HepG2 (cell line): ENCODE measurements at regions not wholly inside any gene's neighbourhood (a gene's known extent, or its start where the extent isn't known, plus 50 kb on each side); places are given as distances from the start of the nearest gene placed in this dataset.

Experiments used
- CCAR2 ChIP-seq: fragments of 200-400 bp; formaldehyde crosslinking; optimal IDR thresholded peaks from 2 replicates; pipeline ENCODE3; 2018; ENCODE audit warnings: low read depth, mild to moderate bottlenecking, low read length, moderate library complexity
- SMC3 ChIP-seq: IDR thresholded peaks from 2 replicates; pipeline ENCODE4 v1.6.1; 2011; ENCODE audit warnings: low read length, improper control_type of control experiment
- TCF7L2 ChIP-seq: IDR thresholded peaks from 2 replicates; pipeline ENCODE4 v1.6.1; 2011; ENCODE audit warnings: mild to moderate bottlenecking, low read depth, low read length, moderate library complexity

GRCh38 chr2:16019060-16019480 is 78.7 kb downstream of the MYCN start:
- no peak for TF ChIP-seq TCF7L2
- no peak for TF ChIP-seq CCAR2
- no peak for TF ChIP-seq SMC3
